Smooth muscle cell (in vitro differentiated cells): ENCODE measurements at regions not wholly inside any gene's neighbourhood (a gene's known extent, or its start where the extent isn't known, plus 50 kb on each side); places are given as distances from the start of the nearest gene placed in this dataset.
A peak's percentile ranks its signal among the peaks of the same experiment; 100 is the strongest.

ENCODE experiments used
- DNase-seq: peaks from one replicate; lab custom pipeline; 2025; ENCODE audit not compliant: unreplicated experiment; lab: John Stamatoyannopoulos, UW
- H2AFZ ChIP-seq: fragments of 200-600 bp; sonication (generic); 2 replicates; pipeline ENCODE4 v1.6.0; 2016; ENCODE audit warnings: antibody characterized with exemption, low read depth, mild to moderate bottlenecking
- H3F3A ChIP-seq: fragments of 200-600 bp; sonication (generic); 2 replicates; pipeline ENCODE4 v1.6.0; 2017; ENCODE audit warnings: antibody characterized with exemption, low read depth
- H3K27ac ChIP-seq: fragments of 200-600 bp; sonication (generic); 2 replicates; pipeline ENCODE4 v1.5.1; 2016; ENCODE audit warnings: low read depth, mild to moderate bottlenecking
- H3K27me3 ChIP-seq: fragments of 200-600 bp; sonication (generic); 2 replicates; pipeline ENCODE4 v1.6.1; 2016; ENCODE audit warnings: low read depth, mild to moderate bottlenecking
- H3K36me3 ChIP-seq: fragments of 200-600 bp; sonication (generic); 2 replicates; pipeline ENCODE4 v1.5.1; 2016; ENCODE audit warnings: low read depth
- H3K4me1 ChIP-seq: fragments of 200-600 bp; sonication (generic); 2 replicates; pipeline ENCODE4 v1.5.1; 2016; ENCODE audit warnings: low read depth
- H3K4me2 ChIP-seq: fragments of 200-600 bp; sonication (generic); 2 replicates; pipeline ENCODE4 v1.6.0; 2016; ENCODE audit warnings: mild to moderate bottlenecking
- H3K4me3 ChIP-seq: fragments of 200-600 bp; sonication (generic); 2 replicates; pipeline ENCODE4 v1.5.1; 2016; ENCODE audit warnings: mild to moderate bottlenecking
- H3K79me2 ChIP-seq: fragments of 200-600 bp; sonication (generic); 2 replicates; pipeline ENCODE4 v1.6.0; 2016; ENCODE audit warnings: low read depth, mild to moderate bottlenecking
- H3K9ac ChIP-seq: fragments of 200-600 bp; sonication (generic); 2 replicates; pipeline ENCODE4 v1.6.0; 2016; ENCODE audit warnings: low read depth
- H3K9me3 ChIP-seq: fragments of 200-600 bp; sonication (generic); replicated peaks from 2 replicates; pipeline ENCODE4 v1.5.1; 2016; ENCODE audit warnings: low read depth
- H4K20me1 ChIP-seq: fragments of 200-600 bp; sonication (generic); 2 replicates; pipeline ENCODE4 v1.6.0; 2016; ENCODE audit warnings: low read depth
- WGBS: methylation state at CpG from one replicate; pipeline ENCODE4 v1.1.7; 2016; ENCODE audit warnings: low lambda C conversion rate; 5-methylcytosine and 5-hydroxymethylcytosine counted together
- TF ChIP-seq, protein P1 (sequence below): fragments of 200-600 bp; sonication (generic); IDR thresholded peaks from 2 replicates; pipeline ENCODE4 v1.5.1; 2017; ENCODE audit warnings: borderline replicate concordance, mild to moderate bottlenecking, antibody characterized with exemption; ENCODE audit not compliant: insufficient read depth, poor library complexity, severe bottlenecking

DNA sequence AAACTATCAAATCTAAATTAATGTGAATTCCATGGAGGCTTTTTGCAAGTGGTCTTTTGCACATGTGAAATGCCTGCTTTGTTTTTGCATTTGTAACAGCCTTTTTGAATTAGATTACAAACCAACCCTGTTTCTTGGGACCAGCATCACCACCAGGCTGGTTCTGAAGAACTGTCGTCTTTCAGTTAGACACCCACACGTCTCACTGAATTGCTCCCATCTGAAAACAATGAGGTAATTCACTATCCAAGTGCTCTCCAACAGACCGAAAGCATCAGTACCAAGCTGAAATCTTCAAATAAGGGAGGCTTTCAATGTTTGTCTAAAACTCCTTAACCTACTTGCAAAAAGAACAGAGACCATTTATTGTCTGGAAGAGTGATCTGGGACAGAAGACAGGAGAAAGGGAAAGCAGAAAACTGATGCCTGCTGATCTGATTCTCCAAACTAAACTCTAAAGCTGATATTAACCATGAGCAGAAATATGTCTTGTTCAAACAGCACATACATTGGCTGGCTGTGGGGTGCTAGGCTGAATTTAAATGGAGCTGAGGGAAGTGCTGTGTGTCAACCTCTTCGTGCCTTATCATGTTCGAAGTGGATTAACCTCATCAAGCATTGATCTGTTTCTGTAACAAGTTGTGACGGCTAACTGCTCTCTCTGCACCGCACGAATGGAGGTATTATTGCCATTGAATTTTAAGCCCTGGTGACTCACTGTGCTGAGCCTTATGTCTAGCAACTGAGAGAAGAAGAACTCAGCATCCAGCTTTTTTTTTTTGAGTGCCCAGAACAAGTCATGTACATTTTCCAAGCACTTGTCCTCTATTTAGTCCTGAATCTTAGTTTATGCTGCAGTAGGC lies 213.7 kb upstream of the P2RY1 start:
- peak overlapping the region; percentile 53 for H3K9ac ChIP-seq
- H3K27ac ChIP-seq: peak overlapping the region; percentile 80
- H3F3A ChIP-seq: peaks cover 11% of the 10 kb centered on the region
- H3K4me2 ChIP-seq: peak overlapping the region; percentile 77
- DNase-seq: no peak
- H2AFZ ChIP-seq: peak overlapping the region; percentile 67
- H3K4me1 ChIP-seq: no peaks in the 10 kb centered on the region
- no peaks in the 10 kb centered on the region for H3K9me3 ChIP-seq
- WGBS: 19% methylated on average over 8 of the region's 8 CpGs
- peak overlapping the region; percentile 16 for H3K4me3 ChIP-seq
- no peaks in the 10 kb centered on the region for H3K27me3 ChIP-seq
- H3K79me2 ChIP-seq: no peaks in the 10 kb centered on the region
- TF ChIP-seq, protein P1, sequence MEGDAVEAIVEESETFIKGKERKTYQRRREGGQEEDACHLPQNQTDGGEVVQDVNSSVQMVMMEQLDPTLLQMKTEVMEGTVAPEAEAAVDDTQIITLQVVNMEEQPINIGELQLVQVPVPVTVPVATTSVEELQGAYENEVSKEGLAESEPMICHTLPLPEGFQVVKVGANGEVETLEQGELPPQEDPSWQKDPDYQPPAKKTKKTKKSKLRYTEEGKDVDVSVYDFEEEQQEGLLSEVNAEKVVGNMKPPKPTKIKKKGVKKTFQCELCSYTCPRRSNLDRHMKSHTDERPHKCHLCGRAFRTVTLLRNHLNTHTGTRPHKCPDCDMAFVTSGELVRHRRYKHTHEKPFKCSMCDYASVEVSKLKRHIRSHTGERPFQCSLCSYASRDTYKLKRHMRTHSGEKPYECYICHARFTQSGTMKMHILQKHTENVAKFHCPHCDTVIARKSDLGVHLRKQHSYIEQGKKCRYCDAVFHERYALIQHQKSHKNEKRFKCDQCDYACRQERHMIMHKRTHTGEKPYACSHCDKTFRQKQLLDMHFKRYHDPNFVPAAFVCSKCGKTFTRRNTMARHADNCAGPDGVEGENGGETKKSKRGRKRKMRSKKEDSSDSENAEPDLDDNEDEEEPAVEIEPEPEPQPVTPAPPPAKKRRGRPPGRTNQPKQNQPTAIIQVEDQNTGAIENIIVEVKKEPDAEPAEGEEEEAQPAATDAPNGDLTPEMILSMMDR: no peak
- H3K36me3 ChIP-seq: no peaks in the 10 kb centered on the region
- no peaks in the 10 kb centered on the region for H4K20me1 ChIP-seq

DNA sequence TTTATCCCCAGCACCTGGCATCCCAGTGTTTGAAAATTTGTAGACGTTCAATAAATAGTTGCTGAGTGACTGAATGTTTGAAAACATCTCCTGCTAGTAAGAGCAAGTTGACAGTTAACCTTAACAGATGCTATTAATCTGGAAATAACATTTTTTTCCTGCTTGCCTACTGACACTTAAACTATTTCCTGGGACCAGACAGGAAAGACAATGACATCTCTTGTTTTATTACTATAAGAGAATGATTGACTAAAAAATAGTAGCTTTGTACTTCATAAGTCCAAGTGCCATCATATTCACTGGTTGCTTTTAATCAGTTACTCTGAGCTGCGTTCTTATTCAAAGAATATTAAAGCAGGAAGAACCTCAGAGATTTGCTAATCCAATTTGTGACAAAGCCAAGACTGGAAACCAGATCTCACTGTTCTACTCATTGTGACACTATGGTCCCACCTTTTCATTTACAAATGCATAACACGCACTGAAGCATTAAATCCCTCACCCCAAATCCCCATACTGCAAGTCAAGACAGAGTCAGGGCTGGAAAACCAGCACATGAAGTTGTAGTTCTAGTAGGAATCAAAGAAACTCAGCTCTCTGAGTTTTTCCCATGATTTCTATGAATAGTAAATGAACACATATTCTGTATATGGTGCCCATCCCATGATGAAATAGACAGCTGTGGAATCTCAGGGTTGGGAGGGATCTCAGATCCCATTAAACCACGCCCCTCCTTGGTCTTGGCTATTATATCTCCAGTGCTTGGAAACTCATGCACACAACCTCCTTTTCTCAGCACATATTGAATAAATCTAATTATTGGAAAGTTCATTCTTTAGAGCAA lies 212.7 kb upstream of the P2RY1 start:
- Histone ChIP-seq H4K20me1 (no peaks in the 10 kb centered on the region), H3K27ac (peak overlapping the region; percentile 20), H3K27me3 (no peaks in the 10 kb centered on the region), H3F3A (peaks cover 11% of the 10 kb centered on the region), H3K4me1 (no peaks in the 10 kb centered on the region), H3K4me3 (no peak overlapping the region), H3K9ac (no peak overlapping the region), H3K36me3 (no peaks in the 10 kb centered on the region), H3K4me2 (no peak overlapping the region), H2AFZ (peak overlapping the region; percentile 32), H3K79me2 (no peaks in the 10 kb centered on the region), H3K9me3 (no peaks in the 10 kb centered on the region)
- WGBS: 86% methylated on average over 4 of the region's 4 CpGs
- no peak for DNase-seq
- TF ChIP-seq, protein P1: no peak

DNA sequence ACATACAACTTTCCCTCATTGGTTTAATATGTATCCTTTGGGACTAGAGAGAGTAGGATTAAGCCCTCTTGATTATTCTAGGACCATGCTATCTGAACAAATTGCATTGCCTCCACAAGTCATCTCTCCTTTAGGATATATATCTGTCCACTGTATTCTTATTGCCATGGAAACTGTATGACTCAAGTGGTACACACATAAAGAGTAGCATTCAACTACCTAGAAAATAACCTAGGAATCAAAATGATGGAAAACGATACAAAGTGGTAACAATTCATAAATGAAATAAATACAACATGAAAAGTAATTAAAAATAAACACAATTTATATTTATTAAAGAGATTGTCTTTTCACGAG lies 212.1 kb upstream of the P2RY1 start:
- TF ChIP-seq, protein P1: no peak
- Histone ChIP-seq H3K9me3 (no peaks in the 10 kb centered on the region), H2AFZ (no peak overlapping the region), H3K27me3 (no peaks in the 10 kb centered on the region), H3K9ac (no peak overlapping the region), H3K4me1 (no peaks in the 10 kb centered on the region), H3F3A (peaks cover 11% of the 10 kb centered on the region), H3K4me2 (no peak overlapping the region), H3K4me3 (no peak overlapping the region), H3K27ac (peak overlapping the region; percentile 29), H3K79me2 (no peaks in the 10 kb centered on the region), H4K20me1 (no peaks in the 10 kb centered on the region), H3K36me3 (no peaks in the 10 kb centered on the region)
- no peak for DNase-seq
- 95% methylated on average over 2 of the region's 2 CpGs for WGBS
